ENCODE measurements at regions not wholly inside any gene's neighbourhood (a gene's known extent, or its start where the extent isn't known, plus 50 kb on each side); places are given as distances from the start of the nearest gene placed in this dataset.

- no peak for DNase-seq (ENCODE audit: low read depth)
These were observed 247.0 kb upstream of the MEF2C start for GRCh38 chr5:89129941-89130340.

GRCh38 chr5:89128906-89129625 lies 246.1 kb upstream of the MEF2C start:
- no peak for DNase-seq (ENCODE audit: low read depth)

GRCh38 chr5:89128092-89128491 lies 245.1 kb upstream of the MEF2C start:
- DNase-seq (ENCODE audit: low read depth) = no peak

- DNase-seq (ENCODE audit: low read depth) = no peak
These were observed 244.2 kb upstream of the MEF2C start for GRCh38 chr5:89127191-89127590.

- no peak for DNase-seq (ENCODE audit: low read depth)
These were observed 242.4 kb upstream of the MEF2C start for GRCh38 chr5:89125372-89125771.

GRCh38 chr5:89123581-89123980 lies 240.6 kb upstream of the MEF2C start:
- no peak for DNase-seq (ENCODE audit: low read depth)

- DNase-seq (ENCODE audit: low read depth) = no peak
These were observed 237.7 kb upstream of the MEF2C start for GRCh38 chr5:89120719-89121118.

- no peak for DNase-seq (ENCODE audit: low read depth)
These were observed 234.2 kb upstream of the MEF2C start for GRCh38 chr5:89117124-89117644.

- DNase-seq (ENCODE audit: low read depth) = no peak
These were observed 228.1 kb upstream of the MEF2C start for GRCh38 chr5:89110916-89111646.

- DNase-seq (ENCODE audit: low read depth) = no peak
These were observed 223.5 kb upstream of the MEF2C start for GRCh38 chr5:89106480-89106879.

GRCh38 chr5:89105836-89106235 lies 222.9 kb upstream of the MEF2C start:
- DNase-seq (ENCODE audit: low read depth) = no peak

- DNase-seq (ENCODE audit: low read depth) = no peak
These were observed 222.2 kb upstream of the MEF2C start for GRCh38 chr5:89105171-89105695.

GRCh38 chr5:89098199-89098756 lies 215.3 kb upstream of the MEF2C start:
- no peak for DNase-seq (ENCODE audit: low read depth)

GRCh38 chr5:89097103-89097502 lies 214.1 kb upstream of the MEF2C start:
- DNase-seq (ENCODE audit: low read depth) = no peak

GRCh38 chr5:89095341-89095740 lies 212.4 kb upstream of the MEF2C start:
- DNase-seq (ENCODE audit: low read depth) = no peak

- DNase-seq (ENCODE audit: low read depth) = no peak
These were observed 207.1 kb upstream of the MEF2C start for GRCh38 chr5:89090037-89090436.

- no peak for DNase-seq (ENCODE audit: low read depth)
These were observed 204.8 kb upstream of the MEF2C start for GRCh38 chr5:89087551-89088318.

- no peak for DNase-seq (ENCODE audit: low read depth)
These were observed 204.1 kb upstream of the MEF2C start for GRCh38 chr5:89087128-89087527.

- no peak for DNase-seq (ENCODE audit: low read depth)
These were observed 203.6 kb upstream of the MEF2C start for GRCh38 chr5:89086390-89087086.

- DNase-seq (ENCODE audit: low read depth) = no peak
These were observed 200.8 kb upstream of the MEF2C start for GRCh38 chr5:89083791-89084190.

GRCh38 chr5:89081360-89081759 lies 198.4 kb upstream of the MEF2C start:
- no peak for DNase-seq (ENCODE audit: low read depth)

All from activated gamma-delta T cell treated with anti-CD3 and anti-CD28 coated beads, Interleukin-2, amount 50 U/mL, for 16 hours (primary cell).